Type B pancreatic cell (in vitro differentiated cells): ENCODE measurements at regions not wholly inside any gene's neighbourhood (a gene's known extent, or its start where the extent isn't known, plus 50 kb on each side); places are given as distances from the start of the nearest gene placed in this dataset.
A peak's percentile ranks its signal among the peaks of the same experiment; 100 is the strongest.

Experiments used
- DNase-seq: peaks from one replicate; pipeline ENCODE4 v3.0.0; 2021; ENCODE audit warnings: mixed read lengths; ENCODE audit not compliant: unreplicated experiment; ENCODE audit errors: extremely low spot score
- H3K27ac Mint-ChIP-seq: 2 replicates; pipeline ENCODE4 v1.8.0; 2021; ENCODE audit warnings: mild to moderate bottlenecking, mixed read lengths
- H3K27me3 Mint-ChIP-seq: 2 replicates; pipeline ENCODE4 v1.8.0; 2021; ENCODE audit warnings: mixed read lengths
- H3K36me3 Mint-ChIP-seq: 2 replicates; pipeline ENCODE4 v1.8.0; 2021; ENCODE audit warnings: mixed read lengths
- H3K4me1 Mint-ChIP-seq: one replicate; pipeline ENCODE4 v1.8.0; 2021; ENCODE audit warnings: mixed read lengths; ENCODE audit not compliant: unreplicated experiment
- H3K4me3 Mint-ChIP-seq: 2 replicates; pipeline ENCODE4 v1.8.0; 2021; ENCODE audit warnings: mild to moderate bottlenecking, mixed read lengths
- H3K9me3 Mint-ChIP-seq: 2 replicates; pipeline ENCODE4 v1.8.0; 2021; ENCODE audit warnings: mixed read lengths
- TF ChIP-seq, protein P1 (sequence below): fragments of 200-600 bp; sonication (generic); conservative IDR thresholded peaks from 2 replicates; pipeline ENCODE4 v1.5.0; 2021; ENCODE audit warnings: antibody characterized with exemption, mild to moderate bottlenecking

DNA sequence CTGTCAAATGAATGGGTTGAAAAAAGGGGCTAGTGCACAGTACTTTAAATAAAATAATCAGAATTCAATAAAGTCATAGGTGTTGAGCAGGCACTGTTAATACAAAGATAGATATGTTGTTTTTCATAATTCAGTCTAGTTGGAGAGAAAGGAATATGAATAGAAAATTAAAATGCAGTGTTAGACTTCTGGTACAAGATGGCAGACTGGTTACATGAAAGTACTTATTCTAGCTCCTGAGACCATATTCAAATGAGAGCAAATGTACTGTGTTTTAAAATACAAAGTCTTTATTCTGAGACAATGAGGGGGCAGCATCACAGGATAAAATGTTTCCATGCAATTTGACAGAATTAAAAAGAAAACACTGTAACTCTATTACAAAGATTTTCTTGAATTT is 542.1 kb downstream of the COL11A1 start:
- Mint-ChIP-seq H3K4me3 (no peak overlapping the region), H3K27me3 (no peaks in the 10 kb centered on the region), H3K4me1 (no peaks in the 10 kb centered on the region), H3K9me3 (no peaks in the 10 kb centered on the region), H3K36me3 (no peaks in the 10 kb centered on the region), H3K27ac (no peak overlapping the region)
- DNase-seq: no peak
- TF ChIP-seq, protein P1, sequence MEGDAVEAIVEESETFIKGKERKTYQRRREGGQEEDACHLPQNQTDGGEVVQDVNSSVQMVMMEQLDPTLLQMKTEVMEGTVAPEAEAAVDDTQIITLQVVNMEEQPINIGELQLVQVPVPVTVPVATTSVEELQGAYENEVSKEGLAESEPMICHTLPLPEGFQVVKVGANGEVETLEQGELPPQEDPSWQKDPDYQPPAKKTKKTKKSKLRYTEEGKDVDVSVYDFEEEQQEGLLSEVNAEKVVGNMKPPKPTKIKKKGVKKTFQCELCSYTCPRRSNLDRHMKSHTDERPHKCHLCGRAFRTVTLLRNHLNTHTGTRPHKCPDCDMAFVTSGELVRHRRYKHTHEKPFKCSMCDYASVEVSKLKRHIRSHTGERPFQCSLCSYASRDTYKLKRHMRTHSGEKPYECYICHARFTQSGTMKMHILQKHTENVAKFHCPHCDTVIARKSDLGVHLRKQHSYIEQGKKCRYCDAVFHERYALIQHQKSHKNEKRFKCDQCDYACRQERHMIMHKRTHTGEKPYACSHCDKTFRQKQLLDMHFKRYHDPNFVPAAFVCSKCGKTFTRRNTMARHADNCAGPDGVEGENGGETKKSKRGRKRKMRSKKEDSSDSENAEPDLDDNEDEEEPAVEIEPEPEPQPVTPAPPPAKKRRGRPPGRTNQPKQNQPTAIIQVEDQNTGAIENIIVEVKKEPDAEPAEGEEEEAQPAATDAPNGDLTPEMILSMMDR: no peak

- Mint-ChIP-seq H3K9me3 (no peaks in the 10 kb centered on the region), H3K4me3 (no peak overlapping the region), H3K4me1 (no peaks in the 10 kb centered on the region), H3K36me3 (no peaks in the 10 kb centered on the region), H3K27ac (no peak overlapping the region), H3K27me3 (no peaks in the 10 kb centered on the region)
- TF ChIP-seq, protein P1: no peak
- no peak for DNase-seq
Observed at GRCh38 chr1:102562380-102562779, 545.9 kb downstream of the COL11A1 start.

DNA sequence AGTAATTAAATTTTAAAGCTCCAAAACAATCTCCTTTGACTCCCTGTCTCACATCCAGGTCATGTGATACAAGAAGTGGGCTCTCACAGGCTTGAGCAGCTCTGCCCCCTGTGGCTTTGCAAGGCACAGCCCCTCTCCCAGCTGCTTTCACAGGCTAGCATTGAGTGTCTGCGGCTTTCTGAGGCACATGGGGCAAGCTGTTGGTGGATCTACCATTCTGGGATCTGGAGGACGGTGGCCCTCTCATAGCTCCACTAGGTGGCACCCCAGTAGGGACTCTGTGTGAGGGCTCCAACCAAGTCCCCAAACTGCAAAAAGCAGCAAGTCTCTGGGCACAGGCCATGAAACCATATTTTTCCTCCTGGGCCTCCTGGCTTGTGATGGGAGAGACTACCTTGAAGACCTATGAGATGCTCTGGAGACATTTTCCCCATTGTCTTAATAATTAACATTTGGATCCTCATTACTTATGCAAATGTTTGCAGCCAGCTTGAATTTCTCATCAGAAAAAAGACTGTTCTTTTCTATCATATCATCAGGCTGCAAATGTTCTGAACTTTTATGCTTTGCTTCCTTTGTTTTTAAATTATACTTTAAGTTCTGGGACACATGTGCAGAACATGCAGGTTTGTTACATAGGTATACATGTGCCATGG is 554.1 kb upstream of the OLFM3 start:
- Mint-ChIP-seq H3K4me1 (no peaks in the 10 kb centered on the region), H3K9me3 (no peaks in the 10 kb centered on the region), H3K36me3 (no peaks in the 10 kb centered on the region), H3K27me3 (no peaks in the 10 kb centered on the region), H3K27ac (no peak overlapping the region), H3K4me3 (no peak overlapping the region)
- no peak for DNase-seq
- TF ChIP-seq, protein P1: peak; percentile 56

DNA sequence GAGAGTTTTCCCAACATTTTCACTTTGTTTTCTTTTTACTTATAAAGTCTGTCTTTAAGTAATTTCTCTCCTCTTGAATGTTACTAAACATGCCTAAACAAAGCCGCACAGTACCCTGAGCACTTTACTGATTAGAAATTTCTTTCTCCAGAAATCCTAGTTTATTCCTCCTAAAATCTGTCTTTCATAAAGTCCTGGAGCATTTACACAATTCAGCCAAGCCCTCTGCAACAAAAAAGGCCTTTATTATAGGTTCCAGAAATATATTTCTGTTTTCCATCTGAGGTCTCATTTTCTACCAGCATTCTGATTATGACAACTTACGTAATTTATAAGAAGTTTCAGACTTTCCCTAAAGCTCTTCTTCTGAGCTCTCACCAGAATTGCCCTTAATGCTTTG is 549.5 kb upstream of the OLFM3 start:
- H3K36me3 Mint-ChIP-seq: no peaks in the 10 kb centered on the region
- DNase-seq: no peak
- H3K9me3 Mint-ChIP-seq: no peaks in the 10 kb centered on the region
- no peaks in the 10 kb centered on the region for H3K4me1 Mint-ChIP-seq
- TF ChIP-seq, protein P1: no peak
- H3K27ac Mint-ChIP-seq: no peak overlapping the region
- no peaks in the 10 kb centered on the region for H3K27me3 Mint-ChIP-seq
- no peak overlapping the region for H3K4me3 Mint-ChIP-seq

GRCh38 chr1:102535829-102536505 is 539.2 kb upstream of the OLFM3 start:
- no peak overlapping the region for H3K4me3 Mint-ChIP-seq
- no peaks in the 10 kb centered on the region for H3K4me1 Mint-ChIP-seq
- H3K27ac Mint-ChIP-seq: no peak overlapping the region
- no peaks in the 10 kb centered on the region for H3K9me3 Mint-ChIP-seq
- TF ChIP-seq, protein P1: no peak
- H3K36me3 Mint-ChIP-seq: no peaks in the 10 kb centered on the region
- DNase-seq: no peak
- H3K27me3 Mint-ChIP-seq: no peaks in the 10 kb centered on the region
